Lung (tissue), 11 donors: ENCODE measurements at regions not wholly inside any gene's neighbourhood (a gene's known extent, or its start where the extent isn't known, plus 50 kb on each side); places are given as distances from the start of the nearest gene placed in this dataset.

Source experiments
- ATAC-seq: fragments of 200-7000 bp; cut with Tn5 transposase; one replicate; pipeline ENCODE4 v1.9.1; 2020; ENCODE audit warnings: moderate number of reproducible peaks; ENCODE audit not compliant: insufficient read depth, low FRiP score
- DNase-seq, 3 donors: peaks; one replicate each; pipeline ENCODE4 v3.0.0-alpha.2; 2013 to 2017
- H3K27ac ChIP-seq, 2 donors: one replicate each; pipeline ENCODE4 v1.5.1; 2013; ENCODE audit warnings: mild to moderate bottlenecking in 2 of 2, moderate library complexity in 2 of 2, control low read depth in 1 of 2, inconsistent platforms in 1 of 2, low read depth in 1 of 2, low read length in 1 of 2
- H3K27me3 ChIP-seq, 3 donors: one replicate each; pipeline ENCODE4 v1.5.1; 2013; ENCODE audit warnings: low read length in 2 of 3; ENCODE audit not compliant: control insufficient read depth in 3 of 3, insufficient read depth in 3 of 3
- H3K36me3 ChIP-seq, 4 donors: one replicate each; pipeline ENCODE4 v1.5.1; 2013; ENCODE audit warnings: low read length in 4 of 4, mild to moderate bottlenecking in 1 of 4, moderate library complexity in 1 of 4; ENCODE audit not compliant: control insufficient read depth in 4 of 4, insufficient read depth in 4 of 4
- H3K4me1 ChIP-seq, 5 donors: one replicate each; pipeline ENCODE4 v1.5.1; 2013; ENCODE audit warnings: low read length in 5 of 5, mild to moderate bottlenecking in 2 of 5, moderate library complexity in 1 of 5; ENCODE audit not compliant: control insufficient read depth in 5 of 5, insufficient read depth in 5 of 5
- H3K4me3 ChIP-seq: one replicate; pipeline ENCODE4 v1.5.1; 2013; ENCODE audit warnings: mild to moderate bottlenecking, control low read depth, moderate library complexity
- H3K9ac ChIP-seq, 2 donors: one replicate each; pipeline ENCODE4 v1.5.1; 2013; ENCODE audit warnings: low read length in 2 of 2, control low read depth in 1 of 2; ENCODE audit not compliant: insufficient read depth in 1 of 2
- H3K9me3 ChIP-seq, 4 donors: one replicate each; pipeline ENCODE4 v1.5.1; 2013; ENCODE audit warnings: low read length in 3 of 4, mild to moderate bottlenecking in 1 of 4, moderate library complexity in 1 of 4; ENCODE audit not compliant: control insufficient read depth in 4 of 4, insufficient read depth in 3 of 4
- WGBS, 2 donors: extraction: QIAGEN DNeasy Blood & Tissue Kit; methylation state at CpG; one replicate each; pipeline ENCODE4 v1.1.7; 2013; 5-methylcytosine and 5-hydroxymethylcytosine counted together
- TF ChIP-seq, protein P1 (sequence below): IDR thresholded peaks from 2 replicates; pipeline ENCODE4 v1.5.1; 2012; ENCODE audit warnings: mild to moderate bottlenecking; ENCODE audit errors: control extremely low read depth, extremely low read depth
- donor health status: control.
- donor health status: control.
- donor health status: Bipolar disorder and iron deficiency.
- donor health status: healthy.
- donor health status: DM: yes; HTN: yes; CAD: no.

DNA sequence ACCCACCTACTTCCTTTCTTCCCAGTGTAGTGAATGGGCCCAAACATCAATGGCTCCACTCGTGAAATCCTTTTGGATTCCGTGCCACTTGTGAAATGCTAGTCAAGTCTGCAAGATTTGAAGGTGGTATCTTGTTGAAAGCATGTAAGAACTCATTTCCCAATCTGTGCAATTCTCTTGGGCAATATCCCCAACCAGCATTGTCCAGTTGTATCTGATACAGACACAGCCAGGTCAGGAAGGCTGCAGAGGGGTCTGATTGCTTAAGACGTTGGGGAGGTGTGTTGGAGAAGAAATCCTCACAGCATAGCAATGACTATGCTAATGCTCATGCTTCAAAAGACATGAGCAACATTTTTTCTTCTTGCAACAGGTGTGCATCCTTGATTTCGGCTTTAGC lies 164.8 kb downstream of the VEGFC start:
- 77 to 85% methylated on average over 4 of the region's 4 CpGs for WGBS, 2 donors

GRCh38 chr4:176631611-176632010 lies 161.1 kb downstream of the VEGFC start:
- Histone ChIP-seq H3K27ac (no peak overlapping the region), H3K9ac (no peak overlapping the region), H3K36me3 (no peaks in the 10 kb centered on the region), H3K9me3 (no peaks in the 10 kb centered on the region), H3K4me3 (no peak overlapping the region), H3K27me3 (no peaks in the 10 kb centered on the region), H3K4me1 (peaks cover 0 to 1% (median 0%) of the 10 kb centered on the region in 5 donors)
- TF ChIP-seq, protein P1, sequence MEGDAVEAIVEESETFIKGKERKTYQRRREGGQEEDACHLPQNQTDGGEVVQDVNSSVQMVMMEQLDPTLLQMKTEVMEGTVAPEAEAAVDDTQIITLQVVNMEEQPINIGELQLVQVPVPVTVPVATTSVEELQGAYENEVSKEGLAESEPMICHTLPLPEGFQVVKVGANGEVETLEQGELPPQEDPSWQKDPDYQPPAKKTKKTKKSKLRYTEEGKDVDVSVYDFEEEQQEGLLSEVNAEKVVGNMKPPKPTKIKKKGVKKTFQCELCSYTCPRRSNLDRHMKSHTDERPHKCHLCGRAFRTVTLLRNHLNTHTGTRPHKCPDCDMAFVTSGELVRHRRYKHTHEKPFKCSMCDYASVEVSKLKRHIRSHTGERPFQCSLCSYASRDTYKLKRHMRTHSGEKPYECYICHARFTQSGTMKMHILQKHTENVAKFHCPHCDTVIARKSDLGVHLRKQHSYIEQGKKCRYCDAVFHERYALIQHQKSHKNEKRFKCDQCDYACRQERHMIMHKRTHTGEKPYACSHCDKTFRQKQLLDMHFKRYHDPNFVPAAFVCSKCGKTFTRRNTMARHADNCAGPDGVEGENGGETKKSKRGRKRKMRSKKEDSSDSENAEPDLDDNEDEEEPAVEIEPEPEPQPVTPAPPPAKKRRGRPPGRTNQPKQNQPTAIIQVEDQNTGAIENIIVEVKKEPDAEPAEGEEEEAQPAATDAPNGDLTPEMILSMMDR = no peak
- DNase-seq (peak in 1 of 3 donors; percentile 21), ATAC-seq (no peak)

More for the DNA sequence above, 164.8 kb downstream of the VEGFC start:
- Histone ChIP-seq H3K36me3 (no peaks in the 10 kb centered on the region), H3K9ac (no peak overlapping the region), H3K4me1 (peaks cover 0 to 1% (median 0%) of the 10 kb centered on the region in 5 donors), H3K27ac (no peak overlapping the region), H3K27me3 (no peaks in the 10 kb centered on the region), H3K9me3 (peaks cover 0 to 3% (median 0%) of the 10 kb centered on the region in 4 donors), H3K4me3 (no peak overlapping the region)
- DNase-seq (no peak), ATAC-seq (no peak)
- TF ChIP-seq, protein P1 = no peak
